Psoas muscle (tissue), 7 donors: ENCODE measurements at regions not wholly inside any gene's neighbourhood (a gene's known extent, or its start where the extent isn't known, plus 50 kb on each side); places are given as distances from the start of the nearest gene placed in this dataset.

Experiments used
- ATAC-seq, 4 donors: fragments of 200-7000 bp; cut with Tn5 transposase; one replicate each; pipeline ENCODE4 v1.9.1; 2020; ENCODE audit warnings: moderate library complexity in 3 of 4, mild to moderate bottlenecking in 2 of 4
- DNase-seq, 2 donors: peaks; one replicate each; pipeline ENCODE4 v3.0.0-alpha.2; 2020
- H3K27ac ChIP-seq: fragments of 200-600 bp; one replicate; pipeline ENCODE4 v1.8.0; 2022
- H3K27me3 ChIP-seq, 3 donors: fragments of 200-600 bp in 1 of 3; one replicate each; pipeline versions ENCODE4 v1.6.1 to v1.8.0; 2013 to 2022; ENCODE audit warnings: low read length in 2 of 3, mild to moderate bottlenecking in 2 of 3, moderate library complexity in 1 of 3; ENCODE audit not compliant: insufficient read depth in 3 of 3
- H3K36me3 ChIP-seq, 2 donors: fragments of 200-600 bp in 1 of 2; one replicate each; pipeline versions ENCODE4 v1.6.1 to v1.8.0; 2013 to 2022; ENCODE audit warnings: low read depth in 1 of 2, mild to moderate bottlenecking in 1 of 2, moderate library complexity in 1 of 2; ENCODE audit not compliant: insufficient read depth in 1 of 2
- H3K4me1 ChIP-seq: fragments of 200-600 bp; one replicate; pipeline ENCODE4 v1.8.0; 2022
- H3K4me3 ChIP-seq: fragments of 200-600 bp; one replicate; pipeline ENCODE4 v1.8.0; 2022; ENCODE audit warnings: mild to moderate bottlenecking
- H3K9me3 ChIP-seq: fragments of 200-600 bp; one replicate; pipeline ENCODE4 v1.8.0; 2022
- WGBS, 3 donors: extraction: QIAGEN DNeasy Blood & Tissue Kit; methylation state at CpG; one replicate each; pipeline versions ENCODE4 v1.1.6 to v1.1.7; 2013; 5-methylcytosine and 5-hydroxymethylcytosine counted together
- intact Hi-C, 2 donors: fragments of 100-400 bp; cut with DNase I; formaldehyde crosslinking; loops; one replicate each; pipeline versions ENCODE4 v1.11.0 to v1.14.2; 2022
- TF ChIP-seq, protein P1 (sequence below): fragments of 200-600 bp; IDR thresholded peaks from one replicate; pipeline ENCODE4 v1.8.0; 2022; ENCODE audit warnings: antibody characterized with exemption
- donor health status: healthy with polysubstance abuse.
- donor health status: DM: no; HTN: no; CAD: no; lungs with moderate emphysema.
- donor health status: Bipolar disorder and iron deficiency.
- donor health status: healthy.
- donor health status: DM: yes; HTN: yes; CAD: no.
- donor health status: DM: no; HTN: no; CAD: no.
- donor health status: DM: yes; HTN: yes; CAD: no.

DNA sequence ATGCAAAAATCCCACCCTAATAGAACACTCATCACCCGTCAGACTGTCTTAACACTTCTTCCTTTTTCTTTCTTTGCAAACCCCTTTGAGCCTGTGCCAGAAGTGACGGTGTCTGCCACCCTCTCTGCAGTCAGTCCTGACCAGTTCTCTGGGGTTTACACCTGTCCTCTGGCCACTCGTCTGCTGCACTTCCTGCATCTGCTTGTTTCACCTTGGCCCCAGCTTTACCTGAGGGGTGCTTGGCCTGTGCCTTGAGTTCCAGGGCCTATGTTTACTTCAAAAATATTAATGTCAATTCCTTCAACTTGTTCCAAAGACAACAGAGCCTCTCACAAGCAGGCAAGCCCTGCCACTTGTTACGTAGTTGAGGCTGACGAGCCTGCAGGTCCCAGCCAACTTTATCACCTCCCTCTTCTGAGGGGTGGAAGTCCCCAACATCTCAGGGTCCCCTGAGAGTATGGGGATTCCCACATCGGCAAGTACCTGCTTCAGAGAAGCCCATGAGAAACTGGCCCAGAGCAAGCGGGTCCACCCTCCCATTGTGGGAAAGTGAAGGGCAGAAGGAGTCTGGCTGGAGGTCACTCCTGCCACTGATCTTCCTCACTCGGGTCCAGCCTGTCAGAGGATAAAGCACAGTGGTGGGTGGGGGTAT, 205.4 kb downstream of the DAD1 start:
- TF ChIP-seq, protein P1, sequence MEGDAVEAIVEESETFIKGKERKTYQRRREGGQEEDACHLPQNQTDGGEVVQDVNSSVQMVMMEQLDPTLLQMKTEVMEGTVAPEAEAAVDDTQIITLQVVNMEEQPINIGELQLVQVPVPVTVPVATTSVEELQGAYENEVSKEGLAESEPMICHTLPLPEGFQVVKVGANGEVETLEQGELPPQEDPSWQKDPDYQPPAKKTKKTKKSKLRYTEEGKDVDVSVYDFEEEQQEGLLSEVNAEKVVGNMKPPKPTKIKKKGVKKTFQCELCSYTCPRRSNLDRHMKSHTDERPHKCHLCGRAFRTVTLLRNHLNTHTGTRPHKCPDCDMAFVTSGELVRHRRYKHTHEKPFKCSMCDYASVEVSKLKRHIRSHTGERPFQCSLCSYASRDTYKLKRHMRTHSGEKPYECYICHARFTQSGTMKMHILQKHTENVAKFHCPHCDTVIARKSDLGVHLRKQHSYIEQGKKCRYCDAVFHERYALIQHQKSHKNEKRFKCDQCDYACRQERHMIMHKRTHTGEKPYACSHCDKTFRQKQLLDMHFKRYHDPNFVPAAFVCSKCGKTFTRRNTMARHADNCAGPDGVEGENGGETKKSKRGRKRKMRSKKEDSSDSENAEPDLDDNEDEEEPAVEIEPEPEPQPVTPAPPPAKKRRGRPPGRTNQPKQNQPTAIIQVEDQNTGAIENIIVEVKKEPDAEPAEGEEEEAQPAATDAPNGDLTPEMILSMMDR: no peak
- Histone ChIP-seq H3K9me3 (no peaks in the 10 kb centered on the region), H3K4me1 (no peaks in the 10 kb centered on the region), H3K4me3 (no peak overlapping the region), H3K36me3 (no peaks in the 10 kb centered on the region), H3K27ac (no peak overlapping the region), H3K27me3 (no peaks in the 10 kb centered on the region)
- intact Hi-C loops: loop anchor here in 1 of 2 donors (10.0 kb wide), 1 partner anchor 431 kb away; the partner anchor contains the start of gene SLC7A7
- WGBS, 3 donors: 62 to 83% (median 72%) methylated on average over 8 of the region's 8 CpGs
- ATAC-seq: no peak
- DNase-seq: no peak

DNA sequence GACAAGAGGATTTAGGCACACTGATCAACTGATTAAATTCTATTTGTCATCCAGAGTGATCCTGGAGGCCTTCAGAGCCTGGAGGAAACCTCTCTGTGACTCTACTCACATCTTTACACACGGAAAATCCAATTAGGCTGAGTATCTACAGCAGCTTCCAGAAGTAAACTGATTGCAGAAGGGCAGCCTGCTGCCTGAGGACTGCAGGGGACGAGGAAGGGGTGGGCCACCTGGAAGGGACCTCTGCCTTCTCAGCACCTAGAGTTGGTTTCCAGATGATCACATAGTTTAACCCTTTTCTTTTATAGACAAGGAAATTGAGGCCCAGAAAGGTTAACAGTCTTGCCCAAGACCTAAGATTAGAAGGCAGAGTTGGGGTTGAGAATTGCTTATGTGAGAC, 206.1 kb downstream of the DAD1 start:
- Histone ChIP-seq H3K27me3 (no peaks in the 10 kb centered on the region), H3K4me1 (no peaks in the 10 kb centered on the region), H3K4me3 (no peak overlapping the region), H3K36me3 (no peaks in the 10 kb centered on the region), H3K9me3 (no peaks in the 10 kb centered on the region), H3K27ac (no peak overlapping the region)
- TF ChIP-seq, protein P1: no peak
- 87 to 92% (median 87%) methylated on average over 2 of the region's 2 CpGs for WGBS, 3 donors
- ATAC-seq (no peak), DNase-seq (no peak)
- intact Hi-C loops: loop anchor here in 1 of 2 donors (10.0 kb wide), 1 partner anchor 432 kb away; the partner anchor contains the start of gene SLC7A7

DNA sequence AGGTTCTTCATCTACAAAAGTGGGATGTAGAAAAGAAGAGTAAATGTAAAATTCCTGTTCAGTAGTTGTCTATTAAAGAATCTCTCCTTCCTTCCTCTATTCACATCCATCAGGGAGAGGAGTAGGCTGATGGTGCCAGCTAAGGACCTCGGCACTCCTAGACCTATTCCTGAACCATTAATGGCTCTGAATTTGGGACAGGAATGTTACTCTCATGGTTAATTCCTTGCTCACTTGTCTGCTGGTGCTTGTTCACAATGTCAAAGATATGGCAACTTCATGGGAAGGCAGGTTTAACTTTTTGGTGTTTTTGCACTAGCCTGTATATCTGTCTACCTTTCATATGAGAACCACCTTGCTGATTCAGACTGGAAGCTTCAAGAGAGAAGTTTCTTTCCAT, 206.6 kb downstream of the DAD1 start:
- 75 to 100% (median 91%) methylated on average over 1 of the region's 1 CpG for WGBS, 3 donors
- ATAC-seq (no peak), DNase-seq (no peak)
- Histone ChIP-seq H3K36me3 (no peaks in the 10 kb centered on the region), H3K27ac (no peak overlapping the region), H3K9me3 (no peaks in the 10 kb centered on the region), H3K4me3 (no peak overlapping the region), H3K4me1 (no peaks in the 10 kb centered on the region), H3K27me3 (no peaks in the 10 kb centered on the region)
- intact Hi-C loops: loop anchor here in 1 of 2 donors (10.0 kb wide), 1 partner anchor 432 kb away; the partner anchor contains the start of gene SLC7A7
- TF ChIP-seq, protein P1: no peak

DNA sequence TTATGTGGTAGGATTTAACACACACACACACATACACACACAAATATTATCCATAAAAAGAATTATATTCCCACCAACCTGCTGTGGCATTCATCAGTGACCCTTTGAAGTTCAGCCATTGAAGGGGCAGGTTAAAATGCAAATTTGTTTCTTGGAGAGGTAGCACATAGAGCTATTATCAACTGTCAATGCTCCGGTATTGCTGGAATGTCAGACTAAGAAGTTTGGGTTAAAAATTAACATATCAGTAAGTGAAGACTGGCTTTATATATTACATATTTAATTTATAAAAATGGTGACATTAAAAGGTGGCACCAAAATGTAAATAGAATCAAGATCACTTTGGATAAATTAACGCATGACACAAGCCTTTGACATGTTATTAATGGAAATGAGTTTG, 207.3 kb downstream of the DAD1 start:
- TF ChIP-seq, protein P1: no peak
- intact Hi-C loops: loop anchor here in 1 of 2 donors (10.0 kb wide), 1 partner anchor 433 kb away; the partner anchor contains the start of gene SLC7A7
- no peaks in the 10 kb centered on the region for H3K36me3 ChIP-seq
- H3K27ac ChIP-seq: no peak overlapping the region
- DNase-seq (no peak), ATAC-seq (no peak)
- WGBS, 3 donors: 92 to 96% (median 96%) methylated on average over 2 of the region's 2 CpGs
- no peaks in the 10 kb centered on the region for H3K9me3 ChIP-seq
- H3K4me3 ChIP-seq: no peak overlapping the region
- no peaks in the 10 kb centered on the region for H3K27me3 ChIP-seq
- H3K4me1 ChIP-seq: no peaks in the 10 kb centered on the region

DNA sequence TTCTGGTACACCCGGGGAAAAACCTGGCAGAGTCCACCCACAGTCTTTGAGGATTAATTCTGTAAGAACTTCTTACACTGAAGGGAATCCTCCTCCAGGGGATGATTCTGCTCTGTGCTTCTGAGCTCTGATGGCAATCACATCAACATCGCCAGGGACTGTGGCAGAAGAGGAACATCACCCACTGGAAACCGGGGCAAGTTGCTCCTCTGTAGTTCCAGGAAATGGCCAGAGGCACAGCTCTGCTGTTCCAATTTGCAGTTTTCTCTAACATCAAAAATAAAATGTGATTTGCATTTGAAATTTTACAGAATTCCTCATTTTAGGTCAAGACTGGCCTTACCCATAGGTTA, 207.6 kb downstream of the DAD1 start:
- Histone ChIP-seq H3K4me3 (no peak overlapping the region), H3K9me3 (no peaks in the 10 kb centered on the region), H3K27me3 (no peaks in the 10 kb centered on the region), H3K4me1 (no peaks in the 10 kb centered on the region), H3K36me3 (no peaks in the 10 kb centered on the region), H3K27ac (no peak overlapping the region)
- TF ChIP-seq, protein P1: no peak
- ATAC-seq (no peak), DNase-seq (no peak)
- intact Hi-C loops: loop anchor here in 1 of 2 donors (10.0 kb wide), 1 partner anchor 433 kb away; the partner anchor contains the start of gene SLC7A7
- 32 to 51% (median 36%) methylated on average over 3 of the region's 3 CpGs for WGBS, 3 donors
